GM12875 (cell line): ENCODE measurements at regions not wholly inside any gene's neighbourhood (a gene's known extent, or its start where the extent isn't known, plus 50 kb on each side); places are given as distances from the start of the nearest gene placed in this dataset.

Source experiments
- H3K4me3 ChIP-seq: one replicate; pipeline ENCODE4 v1.5.1; 2011; ENCODE audit warnings: low read depth, low read length, control low read depth
- CTCF ChIP-seq: IDR thresholded peaks from 2 replicates; pipeline ENCODE4 v1.5.1; 2011; ENCODE audit warnings: low read depth, mild to moderate bottlenecking, control low read depth, inconsistent platforms, low read length, moderate library complexity, borderline replicate concordance; ENCODE audit not compliant: insufficient read depth

- no peak for TF ChIP-seq CTCF
- H3K4me3 ChIP-seq: no peak overlapping the region
Measured at GRCh38 chr2:184534986-184535385, 63.3 kb upstream of the ZNF804A start.

- no peak for TF ChIP-seq CTCF
- no peak overlapping the region for H3K4me3 ChIP-seq
Measured at GRCh38 chr2:184540246-184540789, 58.0 kb upstream of the ZNF804A start.

GRCh38 chr2:184541591-184541990 is 56.7 kb upstream of the ZNF804A start:
- TF ChIP-seq CTCF: no peak
- no peak overlapping the region for H3K4me3 ChIP-seq

- no peak for TF ChIP-seq CTCF
- no peak overlapping the region for H3K4me3 ChIP-seq
Measured at GRCh38 chr2:184543832-184544231, 54.5 kb upstream of the ZNF804A start.
